ENCODE measurements at regions not wholly inside any gene's neighbourhood (a gene's known extent, or its start where the extent isn't known, plus 50 kb on each side); places are given as distances from the start of the nearest gene placed in this dataset.
A peak's percentile ranks its signal among the peaks of the same experiment; 100 is the strongest.

DNA sequence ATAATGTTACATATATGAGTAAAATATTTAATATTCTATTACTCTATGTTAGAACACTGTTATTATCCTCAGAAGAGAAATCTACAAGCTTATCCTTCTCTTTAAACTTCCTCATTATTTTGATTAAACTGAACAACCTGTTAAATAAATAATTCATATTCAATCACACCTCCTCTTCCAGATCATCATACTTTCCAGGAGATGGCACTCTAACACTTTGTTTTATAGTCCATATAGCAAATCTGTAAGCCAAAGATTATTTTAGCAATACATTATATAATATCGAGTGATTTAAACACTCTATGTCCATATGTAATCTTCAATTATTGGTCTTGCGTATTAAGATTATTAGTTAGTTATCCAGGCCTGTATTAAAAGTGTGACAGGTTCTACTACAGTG is 694.1 kb downstream of the ANKRD7 start:
- H2BK20ac ChIP-seq (ENCODE audit: low read depth, low read length) = no peak overlapping the region
- intact Hi-C loops (cut with micrococcal nuclease) (loop anchor here (1.0 to 10.0 kb wide), 3 partner anchors 258 to 1636 kb away; no protein-coding TSS in a partner anchor), in situ Hi-C loops (cut with MboI; ENCODE audit: low sequenced_read_pairs) (no loop called here), dilution Hi-C loops (cut with HindIII; ENCODE audit: low sequenced_read_pairs, unreplicated experiment) (no loop called here)
- no peak overlapping the region for H3K9ac ChIP-seq (ENCODE audit: low read depth, low read length)
- ChIA-PET POLR2A (ENCODE audit: unreplicated experiment) (no interaction called here), CTCF (interaction anchor here (2.2 kb wide), 1 partner anchor 258 kb away, joined by 7 read pairs; no protein-coding TSS in a partner anchor)
- H2AK5ac ChIP-seq (ENCODE audit: low read depth, low read length) = no peak overlapping the region
- no TSS peak for BruUV-seq (replicated peaks)
- no peak overlapping the region for H3K18ac ChIP-seq (ENCODE audit: low read depth, low read length)
- no peak overlapping the region for H2BK15ac ChIP-seq (ENCODE audit: low read depth, low read length)
- H3K27me3 ChIP-seq (ENCODE audit: control insufficient read depth, insufficient read depth, low read length) = no peaks in the 10 kb centered on the region
- H3K56ac ChIP-seq (ENCODE audit: extremely low read depth, insufficient read depth, low read length) = no peak overlapping the region
- H3K9me1 ChIP-seq (ENCODE audit: insufficient read depth, low read length) = no peaks in the 10 kb centered on the region
- H4K20me1 ChIP-seq (ENCODE audit: insufficient read depth, low read length) = no peaks in the 10 kb centered on the region
- no peak overlapping the region for H2BK5ac ChIP-seq (ENCODE audit: low read depth, low read length, poor library complexity, severe bottlenecking)
- no CpG with 5 or more reads among the region's 2 CpGs for WGBS, 2 experiments (ENCODE audit: extremely low coverage in 2 of 2, insufficient read length in 1 of 2)
- H3K4me1 ChIP-seq (ENCODE audit: control insufficient read depth, insufficient read depth, low read length) = no peaks in the 10 kb centered on the region
- DNase-seq (peak; percentile 5), ATAC-seq (ENCODE audit: low read depth) (no peak)
- no peak overlapping the region for H3K23ac ChIP-seq (ENCODE audit: low read depth, low read length)
- H3K4me2 ChIP-seq (ENCODE audit: low read depth, low read length) = no peak overlapping the region
- TF ChIP-seq, protein P1, sequence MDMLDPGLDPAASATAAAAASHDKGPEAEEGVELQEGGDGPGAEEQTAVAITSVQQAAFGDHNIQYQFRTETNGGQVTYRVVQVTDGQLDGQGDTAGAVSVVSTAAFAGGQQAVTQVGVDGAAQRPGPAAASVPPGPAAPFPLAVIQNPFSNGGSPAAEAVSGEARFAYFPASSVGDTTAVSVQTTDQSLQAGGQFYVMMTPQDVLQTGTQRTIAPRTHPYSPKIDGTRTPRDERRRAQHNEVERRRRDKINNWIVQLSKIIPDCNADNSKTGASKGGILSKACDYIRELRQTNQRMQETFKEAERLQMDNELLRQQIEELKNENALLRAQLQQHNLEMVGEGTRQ (IDR thresholded peaks at IDR 0.05; ENCODE audit: low read depth, low read length) = no peak
- 0 out of 2 replicates have a peak, but pooled peaks have one; percentile 14 for TF ChIP-seq RAD21 (IDR thresholded peaks at IDR 0.05; ENCODE audit: low read length)
- TF ChIP-seq, protein P2, sequence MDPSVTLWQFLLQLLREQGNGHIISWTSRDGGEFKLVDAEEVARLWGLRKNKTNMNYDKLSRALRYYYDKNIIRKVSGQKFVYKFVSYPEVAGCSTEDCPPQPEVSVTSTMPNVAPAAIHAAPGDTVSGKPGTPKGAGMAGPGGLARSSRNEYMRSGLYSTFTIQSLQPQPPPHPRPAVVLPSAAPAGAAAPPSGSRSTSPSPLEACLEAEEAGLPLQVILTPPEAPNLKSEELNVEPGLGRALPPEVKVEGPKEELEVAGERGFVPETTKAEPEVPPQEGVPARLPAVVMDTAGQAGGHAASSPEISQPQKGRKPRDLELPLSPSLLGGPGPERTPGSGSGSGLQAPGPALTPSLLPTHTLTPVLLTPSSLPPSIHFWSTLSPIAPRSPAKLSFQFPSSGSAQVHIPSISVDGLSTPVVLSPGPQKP (IDR thresholded peaks at IDR 0.05; ENCODE audit: borderline replicate concordance, low read depth, low read length) = no peak
- no peak for TF ChIP-seq MXI1 (IDR thresholded peaks at IDR 0.05; ENCODE audit: borderline replicate concordance, low read depth, low read length)
- no peak for TF ChIP-seq CHD1 (IDR thresholded peaks at IDR 0.05; ENCODE audit: low read depth, low read length)
- no peak for TF ChIP-seq NFE2L2 (IDR thresholded peaks at IDR 0.05; ENCODE audit: low read depth, low read length)
- TF ChIP-seq, protein P3, sequence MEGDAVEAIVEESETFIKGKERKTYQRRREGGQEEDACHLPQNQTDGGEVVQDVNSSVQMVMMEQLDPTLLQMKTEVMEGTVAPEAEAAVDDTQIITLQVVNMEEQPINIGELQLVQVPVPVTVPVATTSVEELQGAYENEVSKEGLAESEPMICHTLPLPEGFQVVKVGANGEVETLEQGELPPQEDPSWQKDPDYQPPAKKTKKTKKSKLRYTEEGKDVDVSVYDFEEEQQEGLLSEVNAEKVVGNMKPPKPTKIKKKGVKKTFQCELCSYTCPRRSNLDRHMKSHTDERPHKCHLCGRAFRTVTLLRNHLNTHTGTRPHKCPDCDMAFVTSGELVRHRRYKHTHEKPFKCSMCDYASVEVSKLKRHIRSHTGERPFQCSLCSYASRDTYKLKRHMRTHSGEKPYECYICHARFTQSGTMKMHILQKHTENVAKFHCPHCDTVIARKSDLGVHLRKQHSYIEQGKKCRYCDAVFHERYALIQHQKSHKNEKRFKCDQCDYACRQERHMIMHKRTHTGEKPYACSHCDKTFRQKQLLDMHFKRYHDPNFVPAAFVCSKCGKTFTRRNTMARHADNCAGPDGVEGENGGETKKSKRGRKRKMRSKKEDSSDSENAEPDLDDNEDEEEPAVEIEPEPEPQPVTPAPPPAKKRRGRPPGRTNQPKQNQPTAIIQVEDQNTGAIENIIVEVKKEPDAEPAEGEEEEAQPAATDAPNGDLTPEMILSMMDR (conservative IDR thresholded peaks at IDR 0.05; ENCODE audit: low read depth, low read length) = peak; percentile 46
- no peak overlapping the region for H2AK9ac ChIP-seq (replicated peaks; ENCODE audit: low read depth, low read length, poor library complexity)
- no peak overlapping the region for H4K5ac ChIP-seq (ENCODE audit: low read depth, low read length)
- H3K27ac ChIP-seq (ENCODE audit: insufficient read depth, low read length) = no peak overlapping the region
- no peaks in the 10 kb centered on the region for H3K9me3 ChIP-seq (ENCODE audit: control insufficient read depth, insufficient read depth, low read length)
- no peak overlapping the region for H2AFZ ChIP-seq (replicated peaks; ENCODE audit: low read length, poor library complexity)
- H4K8ac ChIP-seq (ENCODE audit: low read depth in 2 of 2, low read length in 2 of 2) = no peak overlapping the region
- H3K79me1 ChIP-seq (ENCODE audit: low read depth in 1 of 2, low read length in 2 of 2) = no peaks in the 10 kb centered on the region
- no peak overlapping the region for H4K91ac ChIP-seq (ENCODE audit: insufficient read depth, low read depth, low read length)
- no peak overlapping the region for H2BK120ac ChIP-seq (ENCODE audit: low read depth, low read length)
- no peak overlapping the region for H3K14ac ChIP-seq (replicated peaks; ENCODE audit: low read depth, low read length)
- H3K4ac ChIP-seq (ENCODE audit: low read depth, low read length) = no peak overlapping the region
- no peak overlapping the region for H3K4me3 ChIP-seq (ENCODE audit: insufficient read depth, low read depth, low read length)
- H3K36me3 ChIP-seq (ENCODE audit: control insufficient read depth, insufficient read depth, low read length) = no peaks in the 10 kb centered on the region

Measured in IMR-90 (cell line).